GM19395 (cell line): ENCODE measurements at regions not wholly inside any gene's neighbourhood (a gene's known extent, or its start where the extent isn't known, plus 50 kb on each side); places are given as distances from the start of the nearest gene placed in this dataset.
"Not testable (repeated sequence)": the region's sequence is repeated elsewhere in the genome, so short reads cannot be mapped to it uniquely, and the experiment has no call there.

Source experiments
- ATAC-seq: cut with Tn5 transposase; IDR thresholded peaks from one replicate; pipeline ENCODE4 v1.9.1; 2021; ENCODE audit warnings: mild to moderate bottlenecking, moderate library complexity; ENCODE audit not compliant: unreplicated experiment

DNA sequence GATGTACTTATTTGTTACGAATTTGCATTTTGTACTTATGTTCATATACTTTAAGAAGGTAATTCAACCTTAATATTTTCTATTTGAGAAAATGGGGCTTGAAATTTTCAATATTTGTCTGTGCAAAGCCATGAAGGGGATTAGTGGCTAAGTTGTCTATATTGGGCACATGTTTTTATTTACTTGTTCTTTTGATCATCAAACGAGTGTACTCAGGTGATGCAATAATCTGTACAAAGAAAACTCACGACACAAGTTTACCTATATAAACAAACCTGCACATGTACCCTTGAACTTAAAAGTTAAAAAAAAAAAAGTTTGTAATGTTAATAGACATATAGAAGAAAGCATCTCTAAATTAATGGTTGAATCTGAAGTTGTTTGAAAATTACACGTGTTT lies 658.9 kb upstream of the SYT4 start:
- ATAC-seq, result no peak

DNA sequence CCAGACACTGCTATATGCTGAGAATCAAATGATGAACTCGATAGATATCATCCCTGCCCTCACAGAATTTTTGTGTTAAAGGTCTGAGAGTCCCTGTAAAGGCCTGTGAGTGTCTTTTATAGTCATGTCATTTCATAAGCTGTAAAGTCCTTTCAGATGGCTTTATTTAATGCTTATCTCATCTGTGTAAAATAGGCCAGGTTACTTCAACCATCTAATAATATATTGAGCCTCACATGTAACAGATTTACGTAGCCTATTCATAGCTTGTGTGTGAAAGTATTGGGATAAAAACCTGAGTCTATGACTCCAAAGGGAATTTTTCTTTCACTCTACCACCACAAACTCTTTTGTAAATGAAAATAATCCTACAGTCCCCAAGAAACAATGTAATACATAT lies 672.0 kb upstream of the SYT4 start:
- ATAC-seq, result no peak

DNA sequence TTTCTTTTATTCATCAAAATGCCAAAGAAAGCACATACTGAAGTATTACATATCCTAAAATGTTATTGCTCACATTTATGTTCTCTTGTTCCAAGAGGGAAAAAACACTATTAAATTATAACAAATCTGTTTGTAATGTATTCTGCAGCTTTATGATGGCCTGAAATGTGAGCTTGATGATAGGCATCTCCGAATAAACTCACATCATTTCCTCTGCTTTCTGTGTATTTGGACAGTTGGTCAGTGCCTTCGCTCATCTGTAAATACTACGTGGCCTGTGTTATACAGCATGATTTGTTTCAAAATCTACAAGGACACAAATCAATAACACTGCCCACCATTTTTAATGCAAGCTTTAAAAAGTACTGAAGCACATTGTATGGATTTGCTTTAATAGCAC lies 672.8 kb upstream of the SYT4 start:
- no peak for ATAC-seq

DNA sequence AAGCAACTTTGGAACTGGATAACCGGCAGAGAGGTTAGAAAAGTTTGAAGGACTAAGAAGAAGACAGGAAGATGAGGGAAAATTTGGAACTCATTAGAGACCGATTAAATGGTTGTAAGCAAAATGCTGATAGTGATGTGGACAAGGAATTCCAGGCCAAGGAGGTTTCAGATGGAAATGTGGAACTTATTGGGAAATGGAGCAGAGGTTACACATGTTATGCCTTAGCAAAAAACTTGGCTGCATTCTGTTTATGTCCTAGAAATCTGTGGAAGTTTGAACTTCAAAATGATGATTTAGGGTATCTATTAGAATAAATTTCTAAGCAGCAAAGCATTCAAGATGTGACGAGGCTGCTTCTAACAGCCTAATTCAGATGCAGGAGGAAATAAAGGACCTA lies 675.1 kb upstream of the SYT4 start:
- ATAC-seq, result no peak

DNA sequence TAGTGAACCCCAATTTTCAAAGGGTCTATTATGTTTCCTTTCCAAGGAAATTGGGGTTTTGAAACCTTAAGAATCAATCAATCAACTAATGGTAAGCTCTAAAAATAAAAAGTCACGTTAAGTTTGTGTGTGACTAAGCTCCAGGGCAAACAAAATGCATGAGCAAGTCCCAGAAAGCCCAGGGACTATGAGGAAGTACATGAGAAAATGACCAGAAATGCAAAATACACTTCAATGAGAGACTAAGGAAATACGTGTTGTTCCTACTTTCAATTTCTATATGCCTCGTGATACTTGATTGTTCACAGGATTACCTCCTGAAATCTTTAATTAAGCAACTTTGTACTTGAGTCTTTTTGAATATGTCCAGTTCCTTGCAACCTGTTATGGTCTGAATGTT lies 684.4 kb upstream of the SYT4 start:
- no peak for ATAC-seq

DNA sequence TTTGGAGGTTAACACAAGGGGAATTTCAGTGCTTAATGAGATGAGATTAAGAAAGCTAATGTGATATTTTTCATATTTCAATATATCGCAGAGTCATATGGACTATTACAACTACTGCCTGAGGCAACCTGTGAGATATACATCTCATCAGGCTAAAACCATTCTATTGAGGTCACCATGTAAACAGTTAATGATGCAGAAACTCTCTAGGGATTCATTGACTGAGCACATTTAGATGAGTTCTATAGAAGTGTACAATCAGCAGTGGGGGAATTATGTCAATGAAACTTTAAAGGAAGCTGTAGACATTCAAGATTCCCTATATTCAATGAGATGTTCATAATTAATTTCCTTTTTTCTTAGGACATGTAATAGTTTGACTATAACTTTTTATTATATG lies 687.4 kb upstream of the SYT4 start:
- ATAC-seq, result no peak

DNA sequence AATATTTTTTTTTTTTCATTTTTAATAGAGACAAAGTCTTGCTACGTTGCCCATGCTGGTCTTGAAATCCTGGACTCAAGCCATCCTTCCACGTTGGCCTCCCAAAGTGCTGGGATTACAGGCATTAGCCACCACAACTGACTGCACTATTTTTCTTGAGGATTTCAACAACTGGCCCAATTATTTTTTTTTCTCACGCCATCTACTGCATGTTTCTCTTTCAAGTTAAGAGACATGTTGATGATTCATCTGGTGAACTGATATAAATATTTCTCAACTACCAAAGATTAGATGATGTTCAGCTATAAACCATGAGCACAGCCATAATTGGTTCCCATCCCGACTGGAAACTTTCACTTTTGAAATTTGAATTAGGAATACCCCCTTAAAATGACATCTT lies 688.4 kb upstream of the SYT4 start:
- no peak for ATAC-seq

DNA sequence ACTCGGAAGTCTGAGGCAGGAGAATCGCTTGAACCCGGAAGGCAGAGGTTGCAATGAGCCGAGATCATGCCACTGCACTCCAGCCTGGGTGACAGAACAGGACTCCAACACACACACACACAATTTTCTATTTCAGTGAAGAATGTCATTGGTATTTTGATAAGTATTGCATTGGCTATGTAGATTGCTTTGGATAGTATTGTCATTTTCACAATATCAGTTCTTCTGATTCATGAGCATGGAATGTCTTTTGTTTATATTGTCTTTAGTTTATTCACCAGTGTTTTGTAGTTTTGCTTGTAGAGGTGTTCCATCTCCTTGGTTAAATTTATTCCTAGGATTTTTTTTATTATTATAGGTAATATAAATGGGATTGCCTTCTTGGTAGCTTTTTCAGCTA lies 693.4 kb upstream of the SYT4 start:
- no peak for ATAC-seq

DNA sequence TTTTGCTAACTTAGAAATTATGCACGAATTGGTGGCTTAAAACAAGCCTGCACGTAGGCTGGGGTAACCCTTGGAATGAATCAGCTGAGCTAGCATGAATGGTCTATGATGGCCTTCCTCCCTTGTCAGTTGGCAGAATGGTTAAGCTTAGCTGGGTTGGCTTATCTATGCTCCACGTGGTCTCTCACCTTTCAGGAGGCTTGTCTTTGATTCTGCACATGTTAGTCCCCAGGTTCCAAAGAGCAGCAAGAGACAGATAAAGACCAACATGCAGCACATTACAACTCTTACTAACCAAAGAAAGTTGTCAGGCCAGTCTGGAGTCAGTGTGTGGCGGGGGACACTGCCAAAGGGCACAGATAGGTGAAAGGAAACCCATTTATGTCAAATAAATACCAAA lies 700.9 kb upstream of the SYT4 start:
- no peak for ATAC-seq

DNA sequence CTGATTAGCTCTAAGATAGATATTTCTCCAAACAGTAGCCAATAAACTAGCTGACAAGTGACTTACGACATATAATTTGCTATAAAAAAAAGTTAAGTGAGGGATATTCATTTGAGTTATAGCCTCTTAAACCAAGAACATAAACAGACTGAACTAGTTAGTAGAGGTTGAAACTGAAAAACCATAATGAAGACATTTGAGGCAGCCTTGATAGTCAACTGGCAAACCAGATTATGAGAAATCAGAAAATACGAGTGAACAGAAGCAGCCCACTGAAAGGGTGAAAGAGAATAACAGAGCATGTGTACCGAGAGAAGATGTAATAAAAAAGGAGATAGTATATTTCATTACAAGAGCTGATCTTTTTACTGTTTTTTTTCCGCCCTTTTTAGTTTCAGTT lies 698.1 kb upstream of the SETBP1 start:
- no peak for ATAC-seq

DNA sequence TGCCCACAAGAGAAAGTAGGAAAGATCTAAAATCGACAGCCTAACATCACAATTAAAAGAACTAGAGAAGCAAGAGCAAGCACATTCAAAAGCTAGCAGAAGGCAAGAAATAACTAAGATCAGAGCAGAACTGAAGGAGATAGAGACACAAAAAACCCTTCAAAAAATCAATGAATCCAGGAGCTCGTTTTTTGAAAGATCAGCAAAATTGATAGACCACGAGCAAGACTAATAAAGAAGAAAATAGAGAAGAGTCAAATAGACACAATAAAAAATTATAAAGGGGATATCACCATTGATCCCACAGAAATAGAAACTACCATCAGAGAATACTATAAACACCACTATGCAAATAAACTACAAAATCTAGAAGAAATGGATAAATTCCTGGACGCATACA lies 693.6 kb upstream of the SETBP1 start:
- ATAC-seq, result not testable (repeated sequence)

DNA sequence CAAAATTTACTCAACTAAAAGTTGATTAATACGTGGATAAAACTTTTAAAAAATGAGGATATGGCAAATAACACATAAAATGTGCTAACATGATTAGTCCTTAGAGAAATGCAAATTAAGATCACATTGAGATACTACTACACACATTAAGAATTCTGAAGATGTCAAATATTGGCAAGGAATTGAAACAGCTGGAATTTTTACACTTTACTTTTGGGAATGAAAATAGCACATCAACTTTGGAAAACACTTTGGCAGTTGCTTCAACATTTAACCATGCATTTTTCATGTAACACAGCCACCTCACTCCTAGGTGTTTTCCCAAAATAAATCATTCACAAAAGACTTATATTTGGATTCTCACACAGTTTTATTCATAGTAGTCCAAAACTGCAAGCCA lies 687.9 kb upstream of the SETBP1 start:
- ATAC-seq, result no peak

DNA sequence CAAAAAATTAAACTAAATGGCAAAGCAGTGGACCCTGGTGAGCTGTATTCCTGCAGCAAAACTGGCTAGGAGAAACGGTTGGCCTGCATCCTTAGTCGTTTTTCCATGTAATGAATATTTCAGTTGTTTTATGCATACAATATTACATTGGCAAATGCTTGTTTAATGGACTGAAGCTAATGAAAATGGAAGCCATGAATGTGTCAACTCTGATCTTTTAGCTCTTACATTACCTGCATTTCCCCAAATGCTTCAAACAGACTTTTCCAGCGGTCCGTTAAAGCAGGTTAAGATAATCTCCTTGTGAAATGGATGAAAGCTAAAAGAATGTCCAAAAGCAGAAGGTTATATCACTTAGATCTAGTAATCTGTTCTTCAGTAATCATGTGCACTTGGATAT lies 686.3 kb upstream of the SETBP1 start:
- ATAC-seq, result no peak

DNA sequence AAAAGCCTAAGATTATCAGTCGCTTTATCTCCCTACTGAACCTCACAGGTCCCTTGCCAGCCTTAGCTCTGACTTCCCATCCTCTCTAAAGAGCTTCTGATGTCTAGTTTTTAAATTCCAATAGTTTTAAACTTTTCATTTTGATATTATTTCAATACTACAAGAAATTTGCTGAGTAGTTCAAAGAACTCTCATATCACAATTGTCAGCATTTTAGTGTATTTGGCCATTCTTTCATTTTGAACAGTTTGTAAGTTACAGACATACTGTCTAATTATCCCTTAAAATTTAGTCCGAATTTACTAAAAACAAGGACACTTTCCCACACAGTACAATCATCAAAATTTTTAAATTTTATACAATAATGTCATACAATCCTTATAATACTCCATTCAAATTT lies 666.8 kb upstream of the SETBP1 start:
- no peak for ATAC-seq

DNA sequence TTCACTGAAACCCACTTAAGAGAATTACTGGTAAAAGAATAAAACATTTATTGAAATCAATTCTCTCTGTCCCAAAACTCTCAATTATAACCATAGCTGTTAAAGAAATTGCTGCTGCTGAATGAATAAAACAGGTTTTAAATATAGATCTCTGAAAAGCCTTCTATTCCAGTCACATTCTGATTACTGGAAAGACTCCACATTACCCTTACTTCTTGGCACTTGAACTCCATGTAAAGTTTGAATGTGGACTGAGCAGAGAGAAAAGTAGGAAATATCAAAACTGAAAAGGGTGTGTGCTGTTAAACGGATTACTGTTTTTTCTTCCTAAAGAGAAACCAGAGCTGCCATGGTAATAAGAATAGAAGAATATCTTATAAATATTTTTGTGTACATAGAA lies 655.3 kb upstream of the SETBP1 start:
- no peak for ATAC-seq

DNA sequence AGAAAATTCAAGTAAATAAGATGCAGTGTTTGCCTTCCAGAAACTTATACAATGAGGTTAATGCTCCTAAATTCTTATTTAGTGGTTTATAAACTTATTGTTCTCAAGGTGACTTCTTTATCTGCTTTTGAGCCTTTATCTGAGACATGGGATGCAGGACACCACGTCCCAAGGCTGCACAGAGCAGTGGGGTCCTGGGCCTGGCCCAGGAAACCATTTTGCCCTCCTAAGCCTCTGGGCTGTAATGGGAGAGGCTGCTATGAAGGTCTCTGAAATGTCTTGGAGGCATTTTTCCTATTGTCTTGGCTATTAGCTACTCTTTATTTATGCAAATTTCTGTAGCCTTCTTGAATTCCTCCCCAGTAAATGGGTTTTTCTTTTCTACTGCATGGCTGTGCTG lies 652.6 kb upstream of the SETBP1 start:
- ATAC-seq, result no peak

DNA sequence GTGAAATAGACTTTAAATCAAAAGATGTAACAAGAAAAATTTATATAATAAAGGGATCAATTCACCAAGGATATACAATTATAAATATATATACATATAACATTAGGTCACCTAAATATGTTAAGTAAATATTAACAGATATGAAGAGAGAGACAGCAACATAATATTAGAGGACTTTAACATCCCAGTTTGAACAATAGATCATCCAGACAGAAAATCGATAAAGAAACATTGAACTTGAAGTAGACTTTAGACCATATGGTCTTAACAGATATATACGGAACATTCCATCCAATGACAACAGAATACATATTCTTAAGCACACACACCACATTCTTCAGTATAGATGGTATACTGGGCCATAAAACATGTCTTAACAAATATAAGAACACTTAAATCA lies 649.6 kb upstream of the SETBP1 start:
- ATAC-seq, result no peak

DNA sequence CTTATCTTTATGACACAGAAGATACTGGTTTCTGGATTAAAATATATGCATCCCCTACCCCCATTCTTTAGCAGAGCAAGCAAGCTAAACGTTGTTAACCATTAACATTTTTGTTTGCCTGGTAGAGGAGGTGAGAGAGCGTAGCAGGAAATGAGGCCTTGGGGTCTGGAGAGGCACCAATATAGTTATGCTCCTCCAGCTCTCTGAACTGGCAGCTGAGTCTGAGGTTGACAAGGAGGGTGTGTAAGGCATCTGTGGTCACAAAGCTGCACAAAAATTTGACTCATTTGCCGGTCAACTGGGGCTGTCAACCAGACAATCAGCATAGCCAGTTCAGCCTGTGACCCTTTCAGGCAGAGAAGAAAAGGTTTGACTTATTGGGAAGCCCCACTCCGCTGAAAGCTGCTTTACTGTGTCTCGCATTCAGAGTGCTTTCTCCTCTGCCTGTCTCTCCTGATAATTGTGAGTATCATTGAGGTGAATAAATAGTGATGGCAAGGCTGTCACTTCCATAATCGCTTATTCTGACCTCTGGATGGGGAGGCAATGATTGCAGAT lies 647.5 kb upstream of the SETBP1 start:
- peak; percentile 77 for ATAC-seq

DNA sequence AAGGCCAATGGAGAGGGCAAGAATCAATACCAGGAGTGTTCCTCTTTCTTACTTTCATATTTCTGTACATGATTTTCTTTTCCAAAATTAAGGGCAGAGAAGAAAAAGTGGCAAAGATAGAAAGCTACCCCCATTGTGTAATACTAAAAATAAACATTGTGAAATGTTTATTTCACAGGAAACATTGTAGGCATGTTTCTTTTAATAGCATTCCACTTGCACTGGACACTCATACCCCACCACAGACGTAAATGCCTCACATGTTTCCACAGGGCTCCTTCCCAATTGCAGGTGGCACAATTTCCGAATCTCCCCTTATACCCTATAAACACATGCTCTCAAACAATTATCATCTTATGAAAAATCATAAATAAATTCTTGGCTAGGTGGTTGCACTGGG lies 645.1 kb upstream of the SETBP1 start:
- ATAC-seq, result no peak

DNA sequence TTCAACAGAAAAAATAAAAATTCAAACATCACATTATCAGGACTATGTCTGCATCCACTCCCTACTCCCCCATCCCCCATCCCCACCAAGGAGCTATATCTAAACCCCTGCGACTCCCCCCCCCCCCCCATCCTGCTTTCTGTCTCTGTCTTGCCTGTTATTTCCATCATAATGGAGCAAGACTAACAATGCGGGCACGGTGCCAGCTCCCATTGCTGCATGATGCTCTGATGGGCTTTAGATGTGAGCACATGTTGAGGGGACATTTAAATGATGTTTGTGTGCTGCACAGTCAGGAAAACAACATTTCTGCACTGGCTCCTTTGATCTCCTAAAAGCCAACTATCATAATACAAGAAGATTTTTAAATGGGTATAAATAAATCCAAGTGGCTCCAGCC lies 644.2 kb upstream of the SETBP1 start:
- no peak for ATAC-seq

DNA sequence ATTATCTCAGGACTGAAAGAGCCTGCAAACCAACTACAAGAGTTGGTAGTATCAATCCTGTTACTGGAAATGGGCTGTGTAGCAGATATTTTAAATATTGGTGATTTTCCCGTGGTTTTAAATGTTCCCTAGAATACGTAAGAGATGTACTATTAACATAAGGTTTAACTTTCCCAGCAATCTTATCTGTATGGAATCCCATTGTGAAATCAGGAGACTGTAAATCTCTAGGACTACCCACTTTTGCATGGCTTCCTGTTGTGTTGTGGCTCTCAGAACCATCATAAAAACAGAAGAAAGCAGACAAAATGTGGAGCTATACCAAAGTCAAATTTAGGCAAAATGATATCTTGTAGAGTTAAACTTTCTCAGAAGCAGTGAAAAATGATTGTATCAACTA lies 641.5 kb upstream of the SETBP1 start:
- no peak for ATAC-seq

DNA sequence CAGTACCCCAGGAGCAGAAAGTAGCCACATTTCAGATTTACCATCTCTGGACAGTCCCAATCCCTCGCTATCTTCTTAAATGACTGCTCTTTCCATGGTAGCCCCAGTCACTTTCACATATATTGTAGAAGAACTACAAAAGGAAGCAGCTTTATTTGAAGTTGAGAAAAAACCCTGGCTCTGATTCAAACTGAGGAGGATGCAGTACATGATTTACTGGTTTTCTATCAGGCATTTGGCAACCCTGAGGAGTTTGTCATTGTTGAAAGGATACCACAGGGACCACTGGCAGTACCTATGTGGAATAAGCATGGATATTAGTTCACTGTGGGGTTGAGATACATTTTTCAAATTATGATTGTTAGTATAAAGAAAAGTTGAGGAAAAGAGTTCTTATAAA lies 640.9 kb upstream of the SETBP1 start:
- ATAC-seq, result no peak

DNA sequence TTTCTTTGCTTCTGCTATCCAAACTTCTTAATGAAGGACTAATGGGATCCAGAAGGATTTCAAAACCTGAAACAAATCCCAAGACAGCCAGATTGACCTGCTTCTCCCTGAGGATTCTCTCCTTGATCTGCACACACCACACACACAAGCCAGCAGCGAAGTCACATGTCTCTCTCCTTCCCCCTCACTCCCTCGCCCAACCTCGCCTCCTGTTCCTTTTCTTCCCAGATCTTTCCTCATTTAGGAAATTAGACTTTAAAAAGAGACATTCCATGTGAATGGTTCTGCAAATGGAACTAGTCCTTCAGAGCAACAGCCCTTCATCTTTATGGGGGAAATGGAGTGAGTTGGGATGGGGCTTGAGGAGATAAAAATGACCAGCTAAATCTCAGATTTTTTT lies 639.1 kb upstream of the SETBP1 start:
- ATAC-seq, result no peak

DNA sequence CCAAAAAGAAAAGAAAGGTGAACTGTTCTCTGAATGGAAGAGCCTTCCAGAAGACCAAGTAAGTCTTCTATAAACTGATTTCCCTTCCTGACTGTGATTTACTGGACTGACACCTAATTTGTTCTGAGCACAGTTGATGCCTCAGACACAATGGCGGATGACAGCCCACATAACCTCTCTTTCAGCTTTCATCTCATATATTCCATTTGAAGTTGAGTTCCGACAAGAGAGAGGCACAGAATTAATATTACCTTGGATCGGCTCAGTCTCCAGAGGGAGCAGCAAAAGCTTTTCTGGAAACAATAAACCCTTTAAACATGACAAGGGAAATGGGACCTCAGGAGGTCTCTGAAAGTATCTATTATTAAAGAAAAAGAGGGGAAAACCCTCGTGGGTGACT lies 638.7 kb upstream of the SETBP1 start:
- no peak for ATAC-seq
